H9 (cell line): ENCODE measurements at regions not wholly inside any gene's neighbourhood (a gene's known extent, or its start where the extent isn't known, plus 50 kb on each side); places are given as distances from the start of the nearest gene placed in this dataset.

Experiments
- DNase-seq: peaks from one replicate; pipeline ENCODE4 v3.0.0-alpha.2; 2017
- H2AFZ ChIP-seq: one replicate; pipeline ENCODE4 v1.6.1; 2013; ENCODE audit warnings: mild to moderate bottlenecking, low read length, control low read depth, moderate library complexity
- H2AK5ac ChIP-seq: 2 replicates; pipeline ENCODE4 v1.6.1; 2013; ENCODE audit warnings: low read length, control low read depth, mixed read lengths; ENCODE audit not compliant: insufficient read length
- H2BK120ac ChIP-seq: one replicate; pipeline ENCODE4 v1.6.1; 2013; ENCODE audit warnings: low read depth, mild to moderate bottlenecking, low read length, control low read depth, inconsistent platforms; ENCODE audit not compliant: poor library complexity, severe bottlenecking
- H2BK12ac ChIP-seq: 2 replicates; pipeline ENCODE4 v1.6.1; 2013; ENCODE audit warnings: low read length, control low read depth, mixed read lengths, low read depth; ENCODE audit not compliant: insufficient read length
- H2BK15ac ChIP-seq: 2 replicates; pipeline ENCODE4 v1.6.1; 2013; ENCODE audit warnings: low read depth, low read length, control low read depth
- H2BK20ac ChIP-seq: one replicate; pipeline ENCODE4 v1.6.1; 2013; ENCODE audit warnings: low read depth, mild to moderate bottlenecking, low read length, control low read depth, inconsistent platforms; ENCODE audit not compliant: poor library complexity, severe bottlenecking
- H2BK5ac ChIP-seq: 2 replicates; pipeline ENCODE4 v1.6.1; 2013; ENCODE audit warnings: low read length, control low read depth, mixed read lengths; ENCODE audit not compliant: insufficient read length
- H3K14ac ChIP-seq: 2 replicates; pipeline ENCODE4 v1.6.1; 2013; ENCODE audit warnings: low read length, control low read depth; ENCODE audit not compliant: insufficient read depth
- H3K18ac ChIP-seq: 2 replicates; pipeline ENCODE4 v1.6.1; 2013; ENCODE audit warnings: low read depth, mild to moderate bottlenecking, mixed read lengths, low read length, control low read depth; ENCODE audit not compliant: insufficient read length
- H3K23ac ChIP-seq: 2 replicates; pipeline ENCODE4 v1.6.1; 2013; ENCODE audit warnings: low read length, control low read depth, mixed read lengths, low read depth; ENCODE audit not compliant: insufficient read length
- H3K23me2 ChIP-seq: 2 replicates; pipeline ENCODE4 v1.6.1; 2013; ENCODE audit warnings: low read depth, mild to moderate bottlenecking, mixed read lengths, low read length, control low read depth; ENCODE audit not compliant: insufficient read length, poor library complexity, severe bottlenecking
- H3K27ac ChIP-seq: 2 replicates; pipeline ENCODE4 v1.5.1; 2013; ENCODE audit warnings: low read length, control low read depth, mixed read lengths, low read depth; ENCODE audit not compliant: insufficient read length
- H3K27me3 ChIP-seq: 2 replicates; pipeline ENCODE4 v1.6.1; 2013; ENCODE audit warnings: low read length, control low read depth, inconsistent platforms; ENCODE audit not compliant: insufficient read depth
- H3K4ac ChIP-seq: 2 replicates; pipeline ENCODE4 v1.6.1; 2013; ENCODE audit warnings: low read depth, mild to moderate bottlenecking, control low read depth, inconsistent platforms, low read length, moderate library complexity
- H3K4me1 ChIP-seq: 2 replicates; pipeline ENCODE4 v1.6.1; 2013; ENCODE audit warnings: low read length, control low read depth, inconsistent platforms; ENCODE audit not compliant: insufficient read depth
- H3K4me2 ChIP-seq: 2 replicates; pipeline ENCODE4 v1.6.1; 2013; ENCODE audit warnings: low read length, control low read depth, mixed read lengths; ENCODE audit not compliant: insufficient read length, insufficient read depth
- H3K56ac ChIP-seq: 2 replicates; pipeline ENCODE4 v1.6.1; 2013; ENCODE audit warnings: low read depth, mild to moderate bottlenecking, mixed read lengths, low read length, control low read depth; ENCODE audit not compliant: insufficient read length
- H3K79me1 ChIP-seq: 2 replicates; pipeline ENCODE4 v1.6.1; 2013; ENCODE audit warnings: low read depth, mild to moderate bottlenecking, moderate library complexity, low read length, control low read depth, inconsistent platforms; ENCODE audit not compliant: insufficient read depth, poor library complexity, severe bottlenecking
- H3K79me2 ChIP-seq: 2 replicates; pipeline ENCODE4 v1.6.1; 2013; ENCODE audit warnings: low read length, control low read depth, inconsistent platforms; ENCODE audit not compliant: insufficient read depth
- H3K9ac ChIP-seq: 2 replicates; pipeline ENCODE4 v1.6.1; 2013; ENCODE audit warnings: low read length, control low read depth, mixed read lengths; ENCODE audit not compliant: insufficient read length; ENCODE audit errors: extremely low read depth
- H3K9me3 ChIP-seq: one replicate; pipeline ENCODE4 v1.6.1; 2013; ENCODE audit warnings: low read depth, low read length, inconsistent platforms; ENCODE audit not compliant: control insufficient read depth
- H3T11ph ChIP-seq: one replicate; pipeline ENCODE4 v1.6.1; 2013; ENCODE audit warnings: mild to moderate bottlenecking, low read length, control low read depth, inconsistent platforms
- H4K20me1 ChIP-seq: one replicate; pipeline ENCODE4 v1.6.1; 2013; ENCODE audit not compliant: control insufficient read depth, insufficient read length, insufficient read depth
- H4K5ac ChIP-seq: 2 replicates; pipeline ENCODE4 v1.6.1; 2013; ENCODE audit warnings: low read depth, mild to moderate bottlenecking, mixed read lengths, low read length, control low read depth; ENCODE audit not compliant: insufficient read length
- H4K8ac ChIP-seq: replicated peaks from 2 replicates; pipeline ENCODE4 v1.6.1; 2013; ENCODE audit warnings: low read length, control low read depth, mixed read lengths, low read depth; ENCODE audit not compliant: insufficient read length
- H4K91ac ChIP-seq: 2 replicates; pipeline ENCODE4 v1.6.1; 2013; ENCODE audit warnings: low read depth, mild to moderate bottlenecking, moderate library complexity, mixed read lengths, low read length, control low read depth; ENCODE audit not compliant: insufficient read length
- H3K27ac Mint-ChIP-seq, 3 experiments: 2 replicates in 2 of 3; 3 replicates in 1 of 3; pipeline ENCODE4 v1.8.0; 2020 to 2021; ENCODE audit warnings: mixed read lengths in 3 of 3, mild to moderate bottlenecking in 1 of 3, moderate library complexity in 1 of 3
- H3K27me3 Mint-ChIP-seq: 2 replicates; pipeline ENCODE4 v1.8.0; 2021; ENCODE audit warnings: low read depth, mild to moderate bottlenecking, moderate library complexity, mixed read lengths
- H3K36me3 Mint-ChIP-seq, 3 experiments: 2 replicates in 2 of 3; 3 replicates in 1 of 3; pipeline ENCODE4 v1.8.0; 2020 to 2021; ENCODE audit warnings: low read depth in 3 of 3, mixed read lengths in 3 of 3; ENCODE audit not compliant: insufficient read depth in 1 of 3
- H3K4me1 Mint-ChIP-seq, 2 experiments: 2 replicates each; pipeline ENCODE4 v1.8.0; 2020; ENCODE audit warnings: mixed read lengths in 2 of 2
- H3K4me3 Mint-ChIP-seq, 2 experiments: 2 replicates in 1 of 2; 3 replicates in 1 of 2; pipeline ENCODE4 v1.8.0; 2020 to 2021; ENCODE audit warnings: mild to moderate bottlenecking in 2 of 2, mixed read lengths in 2 of 2, moderate library complexity in 1 of 2
- H3K9me3 Mint-ChIP-seq, 2 experiments: 2 replicates in 1 of 2; 3 replicates in 1 of 2; pipeline ENCODE4 v1.8.0; 2020; ENCODE audit warnings: mild to moderate bottlenecking in 2 of 2, mixed read lengths in 2 of 2, moderate library complexity in 1 of 2
- WGBS: extraction: QIAGEN DNeasy Blood & Tissue Kit; methylation state at CpG from one replicate; pipeline ENCODE4 v1.1.7; 2013; ENCODE audit warnings: missing lambda C conversion rate, low lambda C conversion rate, mixed read lengths; ENCODE audit not compliant: insufficient read length; ENCODE audit errors: extremely low coverage; 5-methylcytosine and 5-hydroxymethylcytosine counted together
- TF ChIP-seq, protein P1 (sequence below): fragments of 200-600 bp; sonication (generic); conservative IDR thresholded peaks from 3 replicates; pipeline ENCODE4 v1.8.0; 2021; ENCODE audit warnings: antibody characterized with exemption, mild to moderate bottlenecking

- Histone ChIP-seq H4K91ac (no peak overlapping the region), H2BK120ac (no peak overlapping the region)
These were observed 130.8 kb upstream of the EEF2KMT start for GRCh38 chr16:5228369-5228768.

More at GRCh38 chr16:5228369-5228768, 130.8 kb upstream of the EEF2KMT start:
- H3K14ac ChIP-seq = no peak overlapping the region
- no peak overlapping the region for H2BK5ac ChIP-seq
- peaks cover 35 to 48% of the 10 kb centered on the region in 2 experiments for H3K4me1 Mint-ChIP-seq
- H2BK20ac ChIP-seq = no peak overlapping the region
- peak; percentile 65 for DNase-seq
- H3K27me3 Mint-ChIP-seq = peaks cover 27% of the 10 kb centered on the region
- H3K27me3 ChIP-seq = no peaks in the 10 kb centered on the region
- H3K23ac ChIP-seq = no peak overlapping the region
- no peak overlapping the region; a peak in 1 of 7 replicates for H3K27ac Mint-ChIP-seq
- no peak overlapping the region for H3K18ac ChIP-seq
- H4K8ac ChIP-seq = no peak overlapping the region
- no peak overlapping the region for H2AK5ac ChIP-seq
- H3K23me2 ChIP-seq = no peaks in the 10 kb centered on the region
- no peak overlapping the region for H3K56ac ChIP-seq
- H3K36me3 Mint-ChIP-seq = peaks cover 3 to 19% (median 10%) of the 10 kb centered on the region in 3 experiments; a peak in 6 of 7 replicates
- no peak overlapping the region; a peak in 1 of 5 replicates for H3K4me3 Mint-ChIP-seq
- H4K20me1 ChIP-seq = no peaks in the 10 kb centered on the region
- H3K4me1 ChIP-seq = peaks cover 7% of the 10 kb centered on the region; the same call in 1 of the 2 replicates
- peaks cover 18 to 19% of the 10 kb centered on the region in 2 experiments for H3K9me3 Mint-ChIP-seq
- H3K4ac ChIP-seq = no peak overlapping the region
- H2BK12ac ChIP-seq = no peak overlapping the region
- no peaks in the 10 kb centered on the region for H3K9me3 ChIP-seq
- H3K9ac ChIP-seq = no peak overlapping the region
- no peak overlapping the region for H3K4me2 ChIP-seq
- TF ChIP-seq, protein P1, sequence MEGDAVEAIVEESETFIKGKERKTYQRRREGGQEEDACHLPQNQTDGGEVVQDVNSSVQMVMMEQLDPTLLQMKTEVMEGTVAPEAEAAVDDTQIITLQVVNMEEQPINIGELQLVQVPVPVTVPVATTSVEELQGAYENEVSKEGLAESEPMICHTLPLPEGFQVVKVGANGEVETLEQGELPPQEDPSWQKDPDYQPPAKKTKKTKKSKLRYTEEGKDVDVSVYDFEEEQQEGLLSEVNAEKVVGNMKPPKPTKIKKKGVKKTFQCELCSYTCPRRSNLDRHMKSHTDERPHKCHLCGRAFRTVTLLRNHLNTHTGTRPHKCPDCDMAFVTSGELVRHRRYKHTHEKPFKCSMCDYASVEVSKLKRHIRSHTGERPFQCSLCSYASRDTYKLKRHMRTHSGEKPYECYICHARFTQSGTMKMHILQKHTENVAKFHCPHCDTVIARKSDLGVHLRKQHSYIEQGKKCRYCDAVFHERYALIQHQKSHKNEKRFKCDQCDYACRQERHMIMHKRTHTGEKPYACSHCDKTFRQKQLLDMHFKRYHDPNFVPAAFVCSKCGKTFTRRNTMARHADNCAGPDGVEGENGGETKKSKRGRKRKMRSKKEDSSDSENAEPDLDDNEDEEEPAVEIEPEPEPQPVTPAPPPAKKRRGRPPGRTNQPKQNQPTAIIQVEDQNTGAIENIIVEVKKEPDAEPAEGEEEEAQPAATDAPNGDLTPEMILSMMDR = no peak
- no peak overlapping the region for H3K27ac ChIP-seq
- no peak overlapping the region for H2BK15ac ChIP-seq
- no peak overlapping the region for H4K5ac ChIP-seq
- no peak overlapping the region for H2AFZ ChIP-seq
- H3K79me2 ChIP-seq = no peaks in the 10 kb centered on the region
- 100% methylated on average over 1 of the region's 3 CpGs for WGBS
- H3K79me1 ChIP-seq = no peaks in the 10 kb centered on the region
- H3T11ph ChIP-seq = no peak overlapping the region
